Endothelial cell of umbilical vein (primary cell): ENCODE measurements at regions not wholly inside any gene's neighbourhood (a gene's known extent, or its start where the extent isn't known, plus 50 kb on each side); places are given as distances from the start of the nearest gene placed in this dataset.

Experiments used
- BruUV-seq: library from RNA; stranded (reverse); fragments of 400-500 nt; replicated peaks from 2 replicates; lab custom pipeline; 2021; lab: Mats Ljungman, UMichigan
- CTCF ChIA-PET: fragments of 300-600, 350-600 bp; sonication (Branson Sonifier 250); formaldehyde crosslinking; loops from one replicate; lab custom pipeline; 2021; ENCODE audit warnings: antibody characterized with exemption, inconsistent platforms; lab: Charles Lee
- POLR2A ChIA-PET: fragments of 300-600, 350-600 bp; sonication (Branson Sonifier 250); formaldehyde crosslinking; loops from one replicate; lab custom pipeline; 2021; ENCODE audit warnings: antibody characterized with exemption, inconsistent platforms; lab: Charles Lee
- DNase-seq: peaks from one replicate; pipeline ENCODE4 v3.0.0-alpha.2; 2011; ENCODE audit warnings: low read depth, low spot score
- FAIRE-seq: peaks from 2 replicates; lab custom pipeline; 2011; peaks lifted over from hg19 to GRCh38; lab: Jason Lieb, UNC
- H2AFZ ChIP-seq: 2 replicates; pipeline ENCODE4 v1.6.0; 2012; ENCODE audit warnings: low read depth, low read length, control low read depth, inconsistent platforms
- H3K27ac ChIP-seq: 2 replicates; pipeline ENCODE4 v1.5.1; 2011; ENCODE audit warnings: low read depth, mild to moderate bottlenecking, control low read depth, low read length, moderate library complexity; ENCODE audit not compliant: insufficient read depth
- H3K27me3 ChIP-seq, 2 experiments: 2 replicates each; pipeline versions ENCODE4 v1.6.0 to v1.6.1; 2011; ENCODE audit warnings: low read length in 2 of 2, mixed read lengths in 1 of 2; ENCODE audit not compliant: control insufficient read depth in 2 of 2, insufficient read depth in 2 of 2
- H3K36me3 ChIP-seq, 2 experiments: 2 replicates in 1 of 2; 3 replicates in 1 of 2; pipeline ENCODE4 v1.5.1; 2011; ENCODE audit warnings: low read length in 2 of 2, mild to moderate bottlenecking in 1 of 2, moderate library complexity in 1 of 2; ENCODE audit not compliant: control insufficient read depth in 2 of 2, insufficient read depth in 2 of 2; ENCODE audit errors: extremely low read depth in 1 of 2
- H3K4me1 ChIP-seq: 3 replicates; pipeline ENCODE4 v1.5.1; 2011; ENCODE audit warnings: mild to moderate bottlenecking, low read length; ENCODE audit not compliant: control insufficient read depth, insufficient read depth; ENCODE audit errors: extremely low read depth
- H3K4me2 ChIP-seq: 2 replicates; pipeline ENCODE4 v1.6.1; 2011; ENCODE audit warnings: low read length, control low read depth, mixed read lengths; ENCODE audit not compliant: insufficient read depth
- H3K4me3 ChIP-seq, 3 experiments: fragments of 200-600 bp in 1 of 3; sonication (generic), shearing (Covaris generic) in 1 of 3; replicated peaks in 1 of 3; 2 replicates each; pipeline ENCODE4 v1.5.1; 2011 to 2016; ENCODE audit warnings: control low read depth in 3 of 3, low read length in 3 of 3, mild to moderate bottlenecking in 2 of 3, inconsistent platforms in 1 of 3, low read depth in 1 of 3, moderate library complexity in 1 of 3; ENCODE audit not compliant: insufficient read depth in 1 of 3
- H3K79me2 ChIP-seq: 2 replicates; pipeline ENCODE4 v1.6.0; 2012; ENCODE audit warnings: low read length, inconsistent platforms; ENCODE audit not compliant: control insufficient read depth, insufficient read depth
- H3K9ac ChIP-seq: replicated peaks from 2 replicates; pipeline ENCODE3; 2011; ENCODE audit warnings: low read length, control low read depth; ENCODE audit not compliant: insufficient read depth; ENCODE audit errors: extremely low read depth
- H3K9me1 ChIP-seq: replicated peaks from 3 replicates; pipeline ENCODE4 v1.6.0; 2011; ENCODE audit warnings: mild to moderate bottlenecking, low read length; ENCODE audit not compliant: control insufficient read depth, insufficient read depth; ENCODE audit errors: extremely low read depth
- H3K9me3 ChIP-seq: replicated peaks from 2 replicates; pipeline ENCODE4 v1.5.1; 2012; ENCODE audit warnings: low read length, inconsistent platforms; ENCODE audit not compliant: control insufficient read depth, insufficient read depth
- H4K20me1 ChIP-seq: replicated peaks from 2 replicates; pipeline ENCODE3; 2011; ENCODE audit warnings: mild to moderate bottlenecking, low read length; ENCODE audit not compliant: control insufficient read depth, insufficient read depth; ENCODE audit errors: extremely low read depth
- EZH2 ChIP-seq: IDR thresholded peaks from 2 replicates; pipeline ENCODE4 v1.6.1; 2012; ENCODE audit warnings: borderline replicate concordance, low read depth, mild to moderate bottlenecking, moderate library complexity, low read length, inconsistent platforms; ENCODE audit not compliant: severe bottlenecking
- FOS ChIP-seq: IDR thresholded peaks from 2 replicates; pipeline ENCODE4 v1.6.1; 2011; ENCODE audit warnings: mild to moderate bottlenecking, low read length, moderate library complexity, borderline replicate concordance; ENCODE audit not compliant: insufficient read depth
- GATA2 ChIP-seq: IDR thresholded peaks from 2 replicates; pipeline ENCODE4 v1.7.0; 2011; ENCODE audit warnings: low read depth, mild to moderate bottlenecking, moderate library complexity, mixed read lengths, low read length; ENCODE audit not compliant: insufficient read length, insufficient read depth
- JUN ChIP-seq: IDR thresholded peaks from 2 replicates; pipeline ENCODE4 v1.6.1; 2011; ENCODE audit warnings: borderline replicate concordance, low read depth; ENCODE audit not compliant: insufficient read length, insufficient read depth
- MYC ChIP-seq: IDR thresholded peaks from one replicate; pipeline ENCODE4 v1.6.1; 2011; ENCODE audit warnings: mild to moderate bottlenecking, low read depth, low read length
- POLR2A ChIP-seq: IDR thresholded peaks from 2 replicates; pipeline ENCODE4 v1.6.1; 2012; ENCODE audit warnings: low read depth, mild to moderate bottlenecking, control low read depth, low read length
- POLR2AphosphoS5 ChIP-seq: IDR thresholded peaks from 2 replicates; pipeline ENCODE4 v1.6.1; 2012; ENCODE audit warnings: low read depth, mild to moderate bottlenecking, control low read depth, low read length, moderate library complexity; ENCODE audit not compliant: insufficient read depth
- dilution Hi-C: fragments of 300-500 bp; cut with MboI; formaldehyde crosslinking; loops from one replicate; pipeline ENCODE4 v1.15.0; 2019; ENCODE audit warnings: low sequenced_read_pairs; ENCODE audit not compliant: extremely low pct_ligation_motif_present
- intact Hi-C: fragments of 100-400 bp; cut with micrococcal nuclease; formaldehyde crosslinking; loops from one replicate; pipeline ENCODE4 v1.10.0; 2022
- TF ChIP-seq, protein P1 (sequence below): IDR thresholded peaks from 2 replicates; pipeline ENCODE4 v1.6.1; 2011; ENCODE audit not compliant: insufficient read depth, insufficient read length
- TF ChIP-seq, protein P2 (sequence below), 2 donors: IDR thresholded peaks; 1 replicate in 1 of 2; 2 replicates in 1 of 2; pipeline ENCODE4 v1.5.1; 2011; ENCODE audit warnings: low read length in 2 of 2, mild to moderate bottlenecking in 2 of 2, moderate library complexity in 2 of 2, control low read depth in 1 of 2, inconsistent platforms in 1 of 2, low read depth in 1 of 2; ENCODE audit not compliant: insufficient read depth in 1 of 2; ENCODE audit errors: extremely low read depth in 1 of 2

DNA sequence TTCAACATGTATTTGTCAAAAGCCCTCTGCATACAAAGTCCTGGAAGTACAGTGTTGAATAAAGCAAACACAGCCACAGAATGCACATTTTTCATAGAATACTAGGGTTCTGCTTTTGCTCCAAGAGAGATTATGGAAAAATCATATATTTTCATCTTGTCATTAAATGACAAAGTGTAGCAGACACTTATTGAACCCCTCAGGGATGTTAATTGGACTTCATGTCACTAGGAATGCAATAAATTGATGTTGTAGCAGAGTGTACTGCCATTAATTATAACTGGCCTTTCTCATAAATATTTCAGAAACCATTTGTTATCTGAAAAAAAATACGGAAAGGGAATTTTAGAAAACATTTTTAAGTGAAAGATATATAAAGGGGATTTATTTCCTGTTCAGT, 64.5 kb upstream of the TAC1 start:
- H3K9me3 ChIP-seq, result no peaks in the 10 kb centered on the region
- H3K9me1 ChIP-seq, result no peaks in the 10 kb centered on the region
- no peak overlapping the region for H2AFZ ChIP-seq
- TF ChIP-seq, protein P1, sequence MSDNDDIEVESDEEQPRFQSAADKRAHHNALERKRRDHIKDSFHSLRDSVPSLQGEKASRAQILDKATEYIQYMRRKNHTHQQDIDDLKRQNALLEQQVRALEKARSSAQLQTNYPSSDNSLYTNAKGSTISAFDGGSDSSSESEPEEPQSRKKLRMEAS, result no peak
- no peak for TF ChIP-seq EZH2
- TF ChIP-seq POLR2AphosphoS5, result no peak
- no peak for TF ChIP-seq MYC
- TF ChIP-seq POLR2A, result no peak
- TF ChIP-seq, protein P2, sequence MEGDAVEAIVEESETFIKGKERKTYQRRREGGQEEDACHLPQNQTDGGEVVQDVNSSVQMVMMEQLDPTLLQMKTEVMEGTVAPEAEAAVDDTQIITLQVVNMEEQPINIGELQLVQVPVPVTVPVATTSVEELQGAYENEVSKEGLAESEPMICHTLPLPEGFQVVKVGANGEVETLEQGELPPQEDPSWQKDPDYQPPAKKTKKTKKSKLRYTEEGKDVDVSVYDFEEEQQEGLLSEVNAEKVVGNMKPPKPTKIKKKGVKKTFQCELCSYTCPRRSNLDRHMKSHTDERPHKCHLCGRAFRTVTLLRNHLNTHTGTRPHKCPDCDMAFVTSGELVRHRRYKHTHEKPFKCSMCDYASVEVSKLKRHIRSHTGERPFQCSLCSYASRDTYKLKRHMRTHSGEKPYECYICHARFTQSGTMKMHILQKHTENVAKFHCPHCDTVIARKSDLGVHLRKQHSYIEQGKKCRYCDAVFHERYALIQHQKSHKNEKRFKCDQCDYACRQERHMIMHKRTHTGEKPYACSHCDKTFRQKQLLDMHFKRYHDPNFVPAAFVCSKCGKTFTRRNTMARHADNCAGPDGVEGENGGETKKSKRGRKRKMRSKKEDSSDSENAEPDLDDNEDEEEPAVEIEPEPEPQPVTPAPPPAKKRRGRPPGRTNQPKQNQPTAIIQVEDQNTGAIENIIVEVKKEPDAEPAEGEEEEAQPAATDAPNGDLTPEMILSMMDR (IDR thresholded peaks at IDR 0.05; ENCODE audit: extremely low read depth in 1 of 2, insufficient read depth in 1 of 2, low read depth in 1 of 2, low read length in 2 of 2), result no peak
- no peak for TF ChIP-seq FOS
- no peak for TF ChIP-seq GATA2
- TF ChIP-seq JUN, result no peak
- ChIA-PET POLR2A (no interaction called here), CTCF (no interaction called here)
- H3K4me1 ChIP-seq, result no peaks in the 10 kb centered on the region
- no TSS peak for BruUV-seq
- H3K79me2 ChIP-seq, result no peaks in the 10 kb centered on the region
- no peaks in the 10 kb centered on the region for H4K20me1 ChIP-seq
- no peak overlapping the region for H3K4me3 ChIP-seq
- H3K27ac ChIP-seq, result no peak overlapping the region
- FAIRE-seq, result no peak
- H3K27me3 ChIP-seq, result no peaks in the 10 kb centered on the region
- H3K36me3 ChIP-seq, result no peaks in the 10 kb centered on the region
- intact Hi-C loops (no loop called here), dilution Hi-C loops (no loop called here)
- DNase-seq, result no peak
- H3K4me2 ChIP-seq, result no peak overlapping the region
- no peak overlapping the region for H3K9ac ChIP-seq
